HG03196 (cell line): ENCODE measurements at regions not wholly inside any gene's neighbourhood (a gene's known extent, or its start where the extent isn't known, plus 50 kb on each side); places are given as distances from the start of the nearest gene placed in this dataset.
"Not testable (repeated sequence)": the region's sequence is repeated elsewhere in the genome, so short reads cannot be mapped to it uniquely, and the experiment has no call there.

Source experiments
- ATAC-seq: cut with Tn5 transposase; IDR thresholded peaks from one replicate; pipeline ENCODE4 v1.9.1; 2021; ENCODE audit not compliant: unreplicated experiment

DNA sequence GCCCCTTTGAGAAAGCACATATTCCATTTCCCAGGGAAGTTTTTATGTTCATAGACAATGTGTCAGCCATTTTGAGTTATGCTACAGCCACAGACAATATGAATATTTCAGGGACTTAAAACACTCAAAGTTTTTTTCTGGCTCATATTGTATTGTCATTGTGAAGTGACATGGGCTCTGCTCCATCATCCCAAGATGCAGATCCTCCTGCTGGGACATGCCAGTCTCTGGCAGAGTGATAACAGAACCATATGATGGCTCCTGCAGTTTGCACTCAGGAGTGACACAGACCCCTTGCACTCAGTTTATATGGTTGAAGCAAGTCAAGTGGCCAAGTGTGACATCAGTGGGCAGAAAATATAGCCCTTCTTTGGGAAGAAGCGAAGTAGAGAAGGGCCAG is 498.4 kb upstream of the TUSC1 start:
- ATAC-seq = no peak

DNA sequence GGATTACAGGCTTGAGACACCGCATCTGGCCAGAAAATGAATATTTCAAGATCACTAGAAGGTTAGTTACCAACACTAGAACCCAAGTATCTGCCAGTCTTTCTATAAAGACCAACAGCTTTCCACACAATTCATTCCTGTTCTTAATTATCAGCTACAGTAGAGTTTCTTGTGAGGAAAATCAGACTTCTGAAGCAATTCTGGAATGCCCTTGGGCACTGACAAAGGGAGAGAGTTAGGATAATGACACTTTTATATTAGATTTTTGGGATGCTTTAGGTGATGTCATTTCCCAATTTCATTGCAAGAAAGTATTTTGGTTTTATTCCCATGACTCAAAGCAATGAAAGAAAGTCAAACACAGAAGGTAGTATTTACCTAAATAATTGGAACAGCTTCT is 497.0 kb upstream of the TUSC1 start:
- no peak for ATAC-seq

DNA sequence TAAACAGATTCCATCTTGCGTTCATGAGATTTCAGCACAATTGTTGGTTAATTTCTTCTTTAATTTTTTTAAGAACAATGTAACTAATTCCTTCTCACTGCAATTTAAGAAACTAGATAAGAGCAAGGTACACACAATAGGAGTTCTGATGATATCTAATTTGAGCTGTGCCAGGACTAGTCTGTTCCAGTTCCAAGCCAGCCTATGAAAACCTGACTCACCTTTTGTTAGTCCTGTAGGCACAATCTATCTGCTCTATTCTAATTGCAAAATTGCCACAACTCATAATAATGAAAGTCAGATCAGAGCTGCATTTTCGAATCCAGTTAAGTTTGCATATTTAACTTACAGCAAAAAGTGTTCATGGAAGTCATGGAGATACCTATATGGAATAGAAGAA is 494.1 kb upstream of the TUSC1 start:
- no peak for ATAC-seq

DNA sequence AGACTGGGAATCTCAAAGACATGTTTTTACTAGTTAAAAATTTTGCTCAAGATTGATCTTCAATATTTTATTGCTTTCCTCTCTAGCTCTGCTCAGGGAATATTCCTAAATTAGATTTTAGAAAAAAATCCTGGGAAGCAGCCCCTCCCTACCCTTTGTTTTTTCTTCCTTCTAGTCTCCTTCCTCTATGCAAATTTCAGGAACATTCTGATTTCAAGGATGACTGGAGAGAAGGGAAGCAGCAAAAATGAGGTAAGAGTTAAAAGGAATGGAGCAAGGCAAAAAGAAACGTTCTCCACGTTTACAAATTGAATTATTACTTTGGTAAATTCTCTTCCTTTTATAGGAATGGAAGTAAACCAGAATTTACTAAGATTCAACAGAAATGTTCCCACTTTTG is 493.4 kb upstream of the TUSC1 start:
- ATAC-seq = no peak

DNA sequence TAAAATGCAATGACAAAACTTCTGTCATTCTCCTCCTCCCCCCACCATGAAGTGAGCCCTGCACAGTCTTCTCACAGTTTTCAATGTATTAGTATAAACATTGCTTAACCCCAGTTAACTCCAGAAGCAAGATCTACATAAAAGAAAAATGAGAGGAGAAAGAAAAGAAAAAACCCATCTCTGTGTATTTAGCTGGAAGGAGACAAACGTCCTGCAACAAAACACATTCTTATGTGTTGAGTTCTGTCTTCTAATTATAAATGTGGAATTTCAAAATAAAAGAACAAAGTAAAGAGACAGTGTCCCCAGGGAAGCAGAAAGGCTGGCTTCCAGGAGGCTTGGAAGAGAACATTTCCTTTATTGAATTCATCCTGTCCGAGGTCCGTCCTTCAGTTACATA is 491.9 kb upstream of the TUSC1 start:
- no peak for ATAC-seq

DNA sequence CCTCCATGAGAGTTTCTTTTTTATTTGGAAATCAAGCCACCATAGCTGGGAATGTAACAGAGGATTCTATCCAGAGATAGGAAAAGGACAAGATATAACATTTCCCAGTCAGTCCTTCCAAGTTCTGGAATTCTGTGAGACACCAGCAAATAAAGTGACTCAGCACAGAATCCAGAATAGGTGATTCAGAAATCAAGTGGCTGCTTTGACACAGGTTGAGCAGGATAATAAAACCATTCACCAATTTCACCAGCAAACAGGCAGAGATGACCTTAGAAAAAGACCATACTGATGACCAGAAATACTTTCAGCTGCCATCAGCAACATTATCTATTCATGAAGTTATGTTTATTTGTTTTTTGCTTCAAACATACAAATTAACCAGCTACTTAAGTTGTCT is 491.5 kb upstream of the TUSC1 start:
- ATAC-seq = no peak

DNA sequence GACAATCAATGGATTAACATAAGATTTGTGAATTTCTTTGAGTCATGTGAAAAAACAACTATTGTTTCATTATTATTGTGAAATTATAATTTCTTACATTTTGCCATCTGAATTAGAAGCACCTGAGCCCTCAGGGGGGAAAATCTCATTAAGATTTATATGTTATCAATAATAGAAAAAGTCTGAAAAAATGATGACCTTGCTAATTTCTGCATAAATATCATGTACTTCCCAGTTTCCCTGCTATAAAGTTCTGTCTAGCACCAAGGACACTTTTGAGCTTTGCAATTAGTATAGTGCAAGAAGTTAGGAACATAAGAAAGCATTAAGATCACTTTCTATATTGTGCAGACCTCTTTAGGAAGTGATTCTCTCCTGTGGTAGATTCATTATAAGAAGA is 488.3 kb upstream of the TUSC1 start:
- no peak for ATAC-seq

DNA sequence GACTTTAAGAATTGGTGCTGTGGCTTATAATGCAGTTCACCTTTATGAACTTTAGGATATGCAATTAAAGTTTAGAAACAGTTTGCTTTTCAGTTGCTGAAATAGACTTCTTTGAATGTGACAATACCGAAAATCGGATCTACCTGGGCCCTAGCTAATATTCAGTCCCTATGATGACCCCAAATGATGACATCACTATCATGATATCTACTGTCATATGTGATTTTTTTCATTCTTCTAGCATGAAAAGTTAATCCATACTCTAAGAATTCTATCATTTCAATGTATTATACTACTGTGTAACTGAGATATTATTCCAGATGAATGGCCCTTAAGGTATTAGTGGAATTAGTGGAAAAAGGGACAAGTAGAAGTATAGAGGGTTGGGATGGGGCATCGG is 487.2 kb upstream of the TUSC1 start:
- no peak for ATAC-seq

DNA sequence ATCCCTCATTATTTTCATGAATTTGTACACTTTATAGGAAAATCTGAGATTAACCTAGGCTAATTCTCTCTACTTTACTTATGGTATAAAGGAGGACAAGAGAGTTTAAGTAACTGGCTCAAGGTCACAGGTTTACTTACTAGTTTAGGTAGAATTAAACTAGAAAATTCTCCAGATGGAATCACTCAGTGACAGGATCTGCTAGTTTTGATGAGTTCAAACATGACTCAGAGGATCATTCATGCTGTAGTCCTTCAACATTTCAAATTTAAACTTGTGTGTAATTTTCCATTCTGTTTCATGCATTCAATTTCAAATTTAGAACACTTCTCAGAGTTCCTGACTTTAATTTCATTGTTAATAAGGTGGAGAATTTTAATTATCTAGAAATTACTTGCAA is 485.7 kb upstream of the TUSC1 start:
- no peak for ATAC-seq

DNA sequence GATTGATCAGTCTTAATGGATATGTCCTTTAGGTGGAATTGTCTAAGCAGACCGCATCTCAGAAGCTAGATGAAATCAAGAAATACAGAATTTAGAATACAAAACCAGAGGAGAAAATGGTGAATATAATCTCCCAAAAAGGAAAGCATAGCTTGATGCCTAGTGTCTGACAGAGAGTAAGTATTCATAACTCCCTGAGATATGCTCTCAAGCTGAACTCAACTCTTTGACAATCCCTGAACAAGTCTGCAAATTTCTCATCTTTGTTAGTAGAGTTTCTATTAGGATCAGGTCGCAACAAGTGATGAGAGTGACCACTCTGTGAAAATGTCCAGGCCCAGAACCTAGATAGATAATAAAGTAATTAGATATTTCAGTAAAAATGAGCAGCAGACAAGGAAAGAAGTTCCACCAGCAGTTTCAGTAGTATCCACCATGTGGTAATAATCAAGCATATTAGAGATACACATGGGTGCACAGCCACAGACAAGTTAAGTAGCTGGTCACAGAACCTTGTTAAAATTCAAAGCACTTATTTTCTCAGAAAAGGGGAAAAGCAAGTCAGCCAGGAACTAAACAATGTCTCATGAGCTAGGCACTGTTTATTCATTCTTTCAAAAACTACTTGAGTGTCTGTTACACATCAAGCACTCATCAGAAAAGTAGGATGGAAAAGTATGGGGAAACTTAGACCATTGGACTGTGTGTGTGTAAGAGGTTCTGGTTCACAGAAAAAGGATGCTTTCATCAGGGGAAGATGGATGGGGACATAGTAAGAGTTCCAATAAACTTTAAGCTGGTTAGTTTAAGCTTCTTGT is 481.5 kb upstream of the TUSC1 start:
- no peak for ATAC-seq

DNA sequence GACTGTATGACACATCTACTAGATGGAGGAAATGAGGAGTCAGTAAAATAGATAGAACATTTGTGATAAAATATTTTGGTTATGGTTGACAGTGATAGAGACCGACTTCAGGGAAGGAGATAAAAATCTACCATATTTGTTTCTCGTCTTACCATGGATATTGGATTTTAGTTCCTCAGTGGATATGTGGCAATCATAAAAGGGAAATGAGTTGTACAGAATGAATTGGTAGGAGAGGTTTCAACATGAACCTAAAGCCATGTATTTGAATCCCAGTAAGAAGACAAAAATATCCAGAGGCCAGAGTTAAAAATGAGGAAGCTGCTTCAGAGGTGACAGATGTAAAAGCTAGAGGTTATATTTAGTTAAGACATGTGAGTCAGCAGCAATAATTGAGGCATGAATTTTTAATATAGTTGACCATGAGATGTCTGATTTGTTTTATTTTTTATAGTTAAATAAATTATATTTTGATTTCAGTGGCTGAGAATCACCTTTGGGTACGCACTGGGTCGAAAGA is 480.4 kb upstream of the TUSC1 start:
- ATAC-seq = no peak

DNA sequence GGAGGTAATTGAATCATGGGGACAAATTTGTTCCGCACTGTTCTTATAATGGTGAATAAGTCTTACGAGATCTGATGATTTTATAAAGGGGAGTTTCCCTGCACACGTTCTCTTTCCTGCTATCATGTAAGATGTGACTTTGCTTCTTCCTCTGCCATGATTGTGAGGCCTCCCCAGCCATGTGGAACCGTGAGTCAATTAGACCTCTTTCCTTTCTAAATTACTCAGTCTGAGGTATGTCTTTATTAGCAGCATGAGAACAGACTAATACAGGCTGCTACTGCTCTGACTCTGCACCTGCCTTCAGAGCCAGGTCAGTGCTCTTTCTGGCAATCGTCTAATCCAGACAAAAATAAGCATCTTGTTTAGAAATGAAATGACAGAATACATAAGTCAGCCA is 479.2 kb upstream of the TUSC1 start:
- no peak for ATAC-seq

DNA sequence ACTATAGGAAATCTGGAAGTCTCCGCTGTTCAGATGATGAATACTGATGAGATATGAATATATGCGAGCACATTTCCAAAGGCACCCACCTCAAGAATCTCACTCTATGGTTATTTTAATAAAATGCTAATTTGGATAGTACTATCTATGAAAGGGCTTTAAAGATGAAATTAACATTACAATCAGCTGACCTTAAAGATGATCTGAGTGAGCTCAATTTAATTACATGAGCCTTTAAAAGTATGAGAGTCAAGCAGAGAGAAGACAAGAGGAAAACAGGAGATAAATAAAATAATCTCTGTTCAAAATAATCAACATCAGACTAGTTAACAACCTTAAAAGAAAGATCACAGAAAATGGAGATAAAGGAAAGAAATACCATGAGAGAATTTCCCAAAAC is 474.1 kb upstream of the TUSC1 start:
- ATAC-seq = no peak

DNA sequence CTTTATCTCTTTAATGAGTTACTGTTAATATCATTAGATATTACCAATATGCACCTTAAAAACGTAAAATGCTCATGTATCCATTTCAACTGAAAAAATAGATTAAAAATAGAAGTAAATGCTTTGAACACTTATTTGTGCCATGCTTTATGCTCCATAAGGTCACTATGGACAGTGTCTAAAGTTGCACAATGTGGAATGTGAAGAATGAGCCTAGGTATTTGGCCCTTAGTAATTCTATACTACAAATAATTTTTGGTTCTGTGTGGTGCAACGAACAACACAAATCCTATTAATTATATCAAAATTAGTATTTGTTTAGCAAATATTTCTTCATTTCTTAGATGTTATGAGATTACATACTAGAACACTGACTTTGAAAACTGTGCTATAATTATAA is 469.9 kb upstream of the TUSC1 start:
- no peak for ATAC-seq

DNA sequence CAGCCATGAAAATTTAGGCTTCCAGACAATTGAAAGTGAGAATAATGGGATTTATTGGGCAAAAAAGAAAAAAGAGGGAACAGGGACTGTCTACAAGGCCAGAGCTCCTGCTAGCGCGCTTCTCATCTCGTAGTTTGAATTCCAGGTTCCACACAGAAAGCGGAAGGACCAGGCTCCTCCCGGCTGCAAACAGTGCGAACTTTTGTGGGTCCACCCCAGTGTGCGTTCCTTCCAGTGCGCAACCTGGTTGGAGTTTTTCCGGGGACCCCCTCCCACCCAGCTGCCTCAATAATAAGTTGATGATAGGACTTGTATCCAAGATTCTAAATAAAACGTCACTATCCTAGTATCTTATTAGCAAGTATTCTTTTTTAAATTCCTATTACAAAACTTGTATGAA is 467.7 kb upstream of the TUSC1 start:
- no peak for ATAC-seq

DNA sequence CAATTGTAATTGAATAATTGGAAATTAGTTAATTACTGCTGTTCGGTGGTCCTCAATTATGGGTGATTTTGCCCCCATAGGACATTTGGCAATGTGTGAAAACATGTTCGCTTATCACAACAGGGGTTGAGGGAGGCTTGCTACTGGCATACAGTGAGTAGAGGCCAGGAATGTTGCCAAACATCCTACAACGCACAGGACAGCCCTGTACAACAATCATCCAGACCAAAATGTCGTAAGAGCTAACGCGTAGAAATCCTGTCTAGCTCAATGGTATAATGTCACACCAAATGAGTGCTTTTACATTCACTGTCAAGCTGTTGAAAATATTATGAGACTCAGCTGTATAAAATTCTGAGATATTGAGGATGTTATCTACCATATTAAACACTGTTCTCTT is 464.4 kb upstream of the TUSC1 start:
- ATAC-seq = no peak

DNA sequence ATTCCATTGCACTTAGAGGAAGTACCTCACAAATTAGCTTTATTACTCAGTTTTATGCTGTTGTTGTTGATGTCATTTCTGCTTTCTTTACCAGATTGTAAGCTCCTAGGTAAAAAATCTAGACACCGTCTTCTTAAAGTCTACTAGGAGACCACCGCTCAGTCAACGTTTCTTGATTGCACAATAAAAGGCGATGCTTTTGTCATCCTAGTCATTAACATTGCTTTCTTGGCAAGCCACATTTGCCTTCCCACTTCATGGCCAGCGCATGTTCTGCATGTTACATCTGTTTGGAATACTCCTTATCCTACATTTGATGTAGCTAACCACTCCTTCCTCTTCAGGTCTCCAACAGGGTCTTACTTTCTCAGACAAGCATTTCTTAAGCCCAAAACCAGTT is 464.0 kb upstream of the TUSC1 start:
- no peak for ATAC-seq

DNA sequence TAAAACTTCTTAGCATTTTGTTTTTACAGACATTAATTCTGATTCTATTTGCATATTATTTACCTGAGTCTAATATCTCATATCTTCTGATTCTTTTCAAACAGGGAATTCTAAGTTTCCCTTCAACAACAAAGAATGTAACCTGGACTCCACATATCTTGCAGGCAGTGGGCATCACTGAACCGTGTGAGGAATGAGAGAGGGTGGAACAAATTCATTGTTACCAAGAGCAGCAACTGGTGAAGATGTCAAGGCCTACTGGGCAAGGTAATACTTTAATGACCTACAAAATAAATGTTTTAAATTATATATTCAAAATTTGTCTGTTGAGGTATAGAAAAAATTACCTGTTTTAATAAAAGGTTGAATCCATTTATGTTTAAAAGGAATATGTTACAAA is 455.3 kb upstream of the TUSC1 start:
- ATAC-seq = no peak

DNA sequence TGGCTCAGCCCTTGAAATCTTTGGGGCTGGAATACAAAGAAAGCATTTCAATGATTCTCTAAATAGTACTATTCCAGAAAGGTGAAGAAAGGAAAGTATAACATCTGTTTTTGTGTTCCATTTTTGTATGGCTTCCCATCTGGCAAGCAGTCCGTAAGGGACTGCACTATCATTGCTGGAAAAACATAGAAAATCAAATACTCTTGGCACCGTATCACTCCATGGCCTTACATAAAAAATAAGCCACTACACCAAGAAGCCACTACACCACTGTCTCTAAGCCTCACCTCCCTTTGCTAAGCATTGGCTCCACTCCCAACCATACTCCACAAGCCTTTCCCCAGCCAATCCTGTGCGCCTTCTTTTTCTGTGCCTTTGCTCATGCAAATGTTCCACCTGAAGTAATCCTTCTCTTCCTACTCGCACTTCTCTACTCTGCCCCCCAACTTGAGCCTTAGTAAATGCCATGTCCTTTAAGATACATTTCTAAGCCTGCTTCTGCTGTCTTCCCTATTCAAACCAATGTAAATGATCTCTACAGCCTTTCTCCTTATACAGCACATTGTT is 454.6 kb upstream of the TUSC1 start:
- ATAC-seq = no peak

DNA sequence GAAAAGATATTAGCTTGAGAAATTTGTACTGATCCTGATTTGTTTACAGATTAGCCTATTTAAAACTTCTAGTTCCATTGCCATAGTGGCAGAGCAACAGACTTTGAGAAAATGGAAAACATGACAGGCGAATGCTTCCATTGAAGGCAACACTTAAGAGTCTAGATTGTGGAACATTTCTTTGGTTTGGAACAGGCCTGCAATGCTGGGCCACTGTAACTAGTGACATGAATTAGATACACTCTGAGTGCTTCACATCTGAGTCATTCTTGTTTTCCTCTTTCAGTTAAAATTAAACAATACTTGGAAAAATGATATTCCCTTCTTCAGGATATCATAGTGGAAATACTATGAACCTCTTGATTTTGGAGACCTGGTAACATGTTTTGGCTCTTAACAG is 453.6 kb upstream of the TUSC1 start:
- no peak for ATAC-seq

DNA sequence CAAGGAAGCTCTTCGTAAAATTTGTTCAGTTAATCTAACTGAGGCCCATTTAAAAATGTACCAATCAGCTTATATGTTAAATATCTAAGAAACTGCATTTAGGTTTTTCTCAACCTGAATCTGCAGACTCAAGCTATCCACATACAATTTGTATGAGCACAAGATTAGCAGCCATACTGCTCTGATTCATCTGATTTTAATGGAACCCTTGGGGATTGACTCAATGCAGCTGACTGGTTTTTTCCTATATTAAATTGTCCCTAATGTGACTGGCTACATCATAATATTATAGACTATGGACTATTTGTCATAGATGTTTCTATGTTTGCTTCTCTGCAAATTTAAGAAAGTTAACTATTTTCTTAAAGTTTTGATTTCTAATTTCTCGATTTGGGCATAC is 451.0 kb upstream of the TUSC1 start:
- ATAC-seq = no peak

DNA sequence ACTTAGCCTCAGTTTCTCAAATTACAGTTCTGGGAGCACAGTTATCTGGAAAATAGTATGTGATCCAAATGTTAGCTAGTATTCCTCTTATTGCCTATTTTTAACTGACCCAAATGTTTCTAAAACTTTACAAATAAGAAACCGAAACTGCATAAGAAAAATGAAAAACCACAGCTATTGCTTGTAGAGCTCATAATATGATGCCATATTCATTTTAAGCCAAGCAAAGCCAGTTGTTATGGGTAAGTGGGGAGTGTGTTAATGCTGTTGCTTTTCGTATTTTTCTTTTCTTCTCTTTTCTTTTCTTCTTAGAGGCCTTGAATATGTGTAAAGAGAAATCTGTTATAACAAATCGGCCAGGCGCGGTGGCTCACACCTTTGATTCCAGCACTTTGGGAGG is 447.4 kb upstream of the TUSC1 start:
- no peak for ATAC-seq

DNA sequence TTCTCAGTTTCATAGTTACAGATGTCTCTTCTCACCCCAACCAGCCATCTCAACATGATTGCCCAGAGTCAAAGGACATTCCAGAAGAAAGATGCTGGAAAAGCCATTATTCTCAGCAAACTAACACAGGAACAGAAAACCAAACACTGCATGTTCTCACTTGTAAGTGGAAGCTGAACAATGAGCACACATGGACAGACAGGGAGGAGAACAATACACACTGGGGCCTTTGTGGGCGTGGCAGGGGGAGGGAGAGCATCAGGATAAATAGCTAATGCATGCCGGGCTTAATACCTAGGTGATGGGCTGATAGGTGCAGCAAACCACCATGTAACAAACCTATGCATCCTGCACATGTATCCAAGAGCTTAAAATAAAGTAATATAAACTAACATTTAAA is 437.8 kb upstream of the TUSC1 start:
- ATAC-seq = not testable (repeated sequence)
